ENCODE measurements at regions not wholly inside any gene's neighbourhood (a gene's known extent, or its start where the extent isn't known, plus 50 kb on each side); places are given as distances from the start of the nearest gene placed in this dataset.
"Not testable (repeated sequence)": the region's sequence is repeated elsewhere in the genome, so short reads cannot be mapped to it uniquely, and the experiment has no call there.

GRCh38 chr4:92014067-92014466 lies 289.7 kb upstream of the GRID2 start:
- DNase-seq: no peak

- DNase-seq: no peak
Measured at GRCh38 chr4:92021203-92021602, 282.6 kb upstream of the GRID2 start.

- DNase-seq: no peak
Measured at GRCh38 chr4:92021788-92022187, 282.0 kb upstream of the GRID2 start.

GRCh38 chr4:92028830-92029229 lies 274.9 kb upstream of the GRID2 start:
- DNase-seq: not testable (repeated sequence)

- no peak for DNase-seq
Measured at GRCh38 chr4:92031825-92032224, 271.9 kb upstream of the GRID2 start.

GRCh38 chr4:92035666-92036065 lies 268.1 kb upstream of the GRID2 start:
- DNase-seq: no peak

GRCh38 chr4:92045718-92046117 lies 258.0 kb upstream of the GRID2 start:
- DNase-seq: no peak

- DNase-seq: peak; percentile 17
Measured at GRCh38 chr4:92047209-92047875, 256.4 kb upstream of the GRID2 start.

GRCh38 chr4:92050875-92051274 lies 252.9 kb upstream of the GRID2 start:
- DNase-seq: no peak

- DNase-seq: no peak
Measured at GRCh38 chr4:92059615-92060014, 244.2 kb upstream of the GRID2 start.

- DNase-seq: no peak
Measured at GRCh38 chr4:92060333-92060732, 243.4 kb upstream of the GRID2 start.

GRCh38 chr4:92064574-92064973 lies 239.2 kb upstream of the GRID2 start:
- DNase-seq: no peak

- no peak for DNase-seq
Measured at GRCh38 chr4:92066485-92066884, 237.3 kb upstream of the GRID2 start.

- DNase-seq: no peak
Measured at GRCh38 chr4:92071587-92071986, 232.2 kb upstream of the GRID2 start.

- no peak for DNase-seq
Measured at GRCh38 chr4:92074839-92075238, 228.9 kb upstream of the GRID2 start.

- no peak for DNase-seq
Measured at GRCh38 chr4:92090887-92091286, 212.9 kb upstream of the GRID2 start.

GRCh38 chr4:92091335-92091734 lies 212.4 kb upstream of the GRID2 start:
- no peak for DNase-seq

- DNase-seq: no peak
Measured at GRCh38 chr4:92099861-92100260, 203.9 kb upstream of the GRID2 start.

- DNase-seq: no peak
Measured at GRCh38 chr4:92100975-92101374, 202.8 kb upstream of the GRID2 start.

- DNase-seq: peak; percentile 9
Measured at GRCh38 chr4:92101737-92102172, 202.0 kb upstream of the GRID2 start.

GRCh38 chr4:92104506-92104905 lies 199.3 kb upstream of the GRID2 start:
- DNase-seq: peak; percentile 2

- no peak for DNase-seq
Measured at GRCh38 chr4:92106816-92107215, 196.9 kb upstream of the GRID2 start.

GRCh38 chr4:92111493-92111892 lies 192.3 kb upstream of the GRID2 start:
- no peak for DNase-seq

GRCh38 chr4:92112805-92113204 lies 191.0 kb upstream of the GRID2 start:
- no peak for DNase-seq

Data from fibroblast of skin of scalp (primary cell).